Nephron (organoid): ENCODE measurements at regions not wholly inside any gene's neighbourhood (a gene's known extent, or its start where the extent isn't known, plus 50 kb on each side); places are given as distances from the start of the nearest gene placed in this dataset.

Experiments used
- H3K27ac Mint-ChIP-seq, 3 experiments: 2 replicates each; pipeline ENCODE4 v1.8.0; 2020; ENCODE audit warnings: mixed read lengths in 3 of 3, mild to moderate bottlenecking in 2 of 3, moderate library complexity in 1 of 3
- H3K27me3 Mint-ChIP-seq: 2 replicates; pipeline ENCODE4 v1.8.0; 2021; ENCODE audit warnings: low read depth, mild to moderate bottlenecking, moderate library complexity, mixed read lengths
- H3K36me3 Mint-ChIP-seq: 2 replicates; pipeline ENCODE4 v1.8.0; 2020; ENCODE audit warnings: low read depth, mixed read lengths
- H3K4me1 Mint-ChIP-seq: 2 replicates; pipeline ENCODE4 v1.8.0; 2020; ENCODE audit warnings: mixed read lengths
- H3K4me3 Mint-ChIP-seq, 3 experiments: 2 replicates each; pipeline ENCODE4 v1.8.0; 2020; ENCODE audit warnings: mild to moderate bottlenecking in 3 of 3, mixed read lengths in 3 of 3, moderate library complexity in 2 of 3
- H3K9me3 Mint-ChIP-seq: 2 replicates; pipeline ENCODE4 v1.8.0; 2020; ENCODE audit warnings: mixed read lengths
- CTCF ChIP-seq, 3 experiments: fragments of 200-600 bp; sonication (generic); IDR thresholded peaks; one replicate each; pipeline ENCODE4 v1.5.0; 2021; ENCODE audit warnings: antibody characterized with exemption in 3 of 3; ENCODE audit not compliant: unreplicated experiment in 3 of 3

- Mint-ChIP-seq H3K4me1 (no peaks in the 10 kb centered on the region), H3K27ac (no peak overlapping the region), H3K27me3 (no peaks in the 10 kb centered on the region), H3K9me3 (no peaks in the 10 kb centered on the region), H3K36me3 (no peaks in the 10 kb centered on the region), H3K4me3 (no peak overlapping the region)
- no peak for TF ChIP-seq CTCF (IDR thresholded peaks at IDR 0.05; ENCODE audit: unreplicated experiment in 3 of 3)
Measured at GRCh38 chr10:57247271-57247670, 886.2 kb upstream of the ZWINT start.

GRCh38 chr10:57225920-57226319 is 864.9 kb upstream of the ZWINT start:
- Mint-ChIP-seq H3K9me3 (peaks cover 16% of the 10 kb centered on the region), H3K27ac (peak overlapping the region in 2 of 3 experiments; percentile 25 to 38), H3K4me1 (peaks cover 4% of the 10 kb centered on the region), H3K36me3 (no peaks in the 10 kb centered on the region), H3K27me3 (no peaks in the 10 kb centered on the region), H3K4me3 (no peak overlapping the region)
- no peak for TF ChIP-seq CTCF (IDR thresholded peaks at IDR 0.05; ENCODE audit: unreplicated experiment in 3 of 3)

GRCh38 chr10:57224811-57225210 is 863.8 kb upstream of the ZWINT start:
- no peak overlapping the region for H3K4me3 Mint-ChIP-seq
- peaks cover 12% of the 10 kb centered on the region for H3K9me3 Mint-ChIP-seq
- H3K4me1 Mint-ChIP-seq, result peaks cover 4% of the 10 kb centered on the region
- no peaks in the 10 kb centered on the region for H3K27me3 Mint-ChIP-seq
- no peak for TF ChIP-seq CTCF (IDR thresholded peaks at IDR 0.05; ENCODE audit: unreplicated experiment in 3 of 3)
- H3K36me3 Mint-ChIP-seq, result no peaks in the 10 kb centered on the region
- H3K27ac Mint-ChIP-seq, result peak overlapping the region in 2 of 3 experiments; percentile 2 to 20

GRCh38 chr10:57222603-57223002 is 861.5 kb upstream of the ZWINT start:
- Mint-ChIP-seq H3K36me3 (no peaks in the 10 kb centered on the region), H3K4me3 (no peak overlapping the region)
- TF ChIP-seq CTCF (IDR thresholded peaks at IDR 0.05; ENCODE audit: unreplicated experiment in 3 of 3), result no peak

GRCh38 chr10:57222129-57222528 is 861.1 kb upstream of the ZWINT start:
- H3K9me3 Mint-ChIP-seq, result no peaks in the 10 kb centered on the region
- no peaks in the 10 kb centered on the region for H3K27me3 Mint-ChIP-seq
- no peak overlapping the region for H3K27ac Mint-ChIP-seq
- no peaks in the 10 kb centered on the region for H3K36me3 Mint-ChIP-seq
- H3K4me1 Mint-ChIP-seq, result peaks cover 4% of the 10 kb centered on the region
- TF ChIP-seq CTCF (IDR thresholded peaks at IDR 0.05; ENCODE audit: unreplicated experiment in 3 of 3), result no peak
- no peak overlapping the region for H3K4me3 Mint-ChIP-seq

More at GRCh38 chr10:57222603-57223002, 861.5 kb upstream of the ZWINT start:
- peaks cover 4% of the 10 kb centered on the region for H3K4me1 Mint-ChIP-seq
- H3K9me3 Mint-ChIP-seq, result no peaks in the 10 kb centered on the region
- no peaks in the 10 kb centered on the region for H3K27me3 Mint-ChIP-seq
- no peak overlapping the region for H3K27ac Mint-ChIP-seq

DNA sequence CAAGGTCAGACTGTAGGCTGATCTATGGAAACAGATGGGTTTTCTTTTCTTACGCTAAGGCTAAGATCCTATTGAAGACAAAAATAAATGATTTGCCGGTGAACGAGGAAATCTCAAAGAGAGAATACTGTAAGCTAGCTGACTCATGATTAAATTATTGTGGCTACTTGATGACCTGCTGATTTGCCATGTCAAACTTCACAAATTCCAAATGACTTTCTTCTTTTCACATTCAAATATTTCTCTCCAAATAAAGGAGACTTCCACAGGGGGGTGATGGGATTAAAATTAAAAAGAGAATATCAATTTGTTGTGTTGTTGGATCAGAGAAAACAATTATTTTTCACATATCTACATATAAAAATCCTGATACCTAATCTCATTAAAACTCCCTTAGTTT is 860.6 kb upstream of the ZWINT start:
- Mint-ChIP-seq H3K9me3 (no peaks in the 10 kb centered on the region), H3K4me1 (peaks cover 4% of the 10 kb centered on the region), H3K27me3 (no peaks in the 10 kb centered on the region), H3K27ac (no peak overlapping the region), H3K4me3 (no peak overlapping the region), H3K36me3 (no peaks in the 10 kb centered on the region)
- TF ChIP-seq CTCF (IDR thresholded peaks at IDR 0.05; ENCODE audit: unreplicated experiment in 3 of 3), result no peak
